Adrenal gland (tissue), 5 donors: ENCODE measurements at regions not wholly inside any gene's neighbourhood (a gene's known extent, or its start where the extent isn't known, plus 50 kb on each side); places are given as distances from the start of the nearest gene placed in this dataset.

Experiments used
- POLR2A ChIP-seq, 2 donors: fragments of 450-650 bp; IDR thresholded peaks; one replicate each; pipeline ENCODE4 v1.6.1; 2017; ENCODE audit warnings: antibody characterized with exemption in 2 of 2, mild to moderate bottlenecking in 2 of 2, moderate library complexity in 1 of 2
- TF ChIP-seq, protein P1 (sequence below), 6 experiments: fragments of 450-650 bp in 4 of 6; fragments of 200-600 bp in 2 of 6; sonication (generic) in 1 of 6; IDR thresholded peaks; 1 replicate in 5 of 6; 2 replicates in 1 of 6; pipeline versions ENCODE4 v1.5.1 to v1.8.0; 2016 to 2021; ENCODE audit warnings: antibody characterized with exemption in 6 of 6, mild to moderate bottlenecking in 2 of 6, moderate library complexity in 1 of 6
- donor health status: DM: no; HTN: no; CAD: no.

DNA sequence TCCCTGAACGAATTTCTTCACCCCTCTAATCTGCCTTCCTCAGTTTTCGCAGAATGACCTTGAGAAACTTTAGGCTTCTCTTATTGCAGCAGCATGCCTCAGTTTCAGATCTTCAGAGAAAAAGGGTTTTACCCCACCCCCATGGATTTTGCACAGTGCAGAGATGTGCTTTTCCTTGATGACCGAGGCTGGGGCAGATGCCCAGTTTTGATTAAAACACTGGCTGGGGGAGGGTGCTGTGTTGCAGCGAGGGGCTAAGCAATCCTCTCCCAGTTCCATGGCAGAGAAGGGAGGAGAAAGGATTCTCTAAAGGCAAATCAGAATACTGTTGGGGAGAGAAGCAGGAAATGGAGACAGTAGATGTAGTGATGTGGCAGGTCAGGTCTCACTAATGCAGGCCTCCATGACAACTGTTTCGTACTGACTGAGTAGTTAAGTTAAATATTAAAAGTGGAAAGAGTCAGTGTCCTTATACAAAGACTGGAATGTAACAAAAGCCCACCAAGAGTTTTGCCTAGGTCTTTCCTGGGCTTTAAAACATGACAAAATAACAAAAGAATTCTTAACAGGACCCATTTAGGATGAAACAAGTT lies 50.8 kb upstream of the PDZD8 start:
- TF ChIP-seq, protein P1, sequence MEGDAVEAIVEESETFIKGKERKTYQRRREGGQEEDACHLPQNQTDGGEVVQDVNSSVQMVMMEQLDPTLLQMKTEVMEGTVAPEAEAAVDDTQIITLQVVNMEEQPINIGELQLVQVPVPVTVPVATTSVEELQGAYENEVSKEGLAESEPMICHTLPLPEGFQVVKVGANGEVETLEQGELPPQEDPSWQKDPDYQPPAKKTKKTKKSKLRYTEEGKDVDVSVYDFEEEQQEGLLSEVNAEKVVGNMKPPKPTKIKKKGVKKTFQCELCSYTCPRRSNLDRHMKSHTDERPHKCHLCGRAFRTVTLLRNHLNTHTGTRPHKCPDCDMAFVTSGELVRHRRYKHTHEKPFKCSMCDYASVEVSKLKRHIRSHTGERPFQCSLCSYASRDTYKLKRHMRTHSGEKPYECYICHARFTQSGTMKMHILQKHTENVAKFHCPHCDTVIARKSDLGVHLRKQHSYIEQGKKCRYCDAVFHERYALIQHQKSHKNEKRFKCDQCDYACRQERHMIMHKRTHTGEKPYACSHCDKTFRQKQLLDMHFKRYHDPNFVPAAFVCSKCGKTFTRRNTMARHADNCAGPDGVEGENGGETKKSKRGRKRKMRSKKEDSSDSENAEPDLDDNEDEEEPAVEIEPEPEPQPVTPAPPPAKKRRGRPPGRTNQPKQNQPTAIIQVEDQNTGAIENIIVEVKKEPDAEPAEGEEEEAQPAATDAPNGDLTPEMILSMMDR (IDR thresholded peaks at IDR 0.05), result no peak
- TF ChIP-seq POLR2A (IDR thresholded peaks at IDR 0.05), result no peak
